GM23338 (cell line): ENCODE measurements at regions not wholly inside any gene's neighbourhood (a gene's known extent, or its start where the extent isn't known, plus 50 kb on each side); places are given as distances from the start of the nearest gene placed in this dataset.
A peak's percentile ranks its signal among the peaks of the same experiment; 100 is the strongest.

ENCODE experiments used
- ATAC-seq: fragments of 200-7000 bp; cut with Tn5 transposase; 3 replicates; pipeline ENCODE4 v1.9.1; 2020
- DNase-seq: peaks from one replicate; pipeline ENCODE4 v3.0.0-alpha.2; 2015; ENCODE audit warnings: low spot score
- H2AFZ ChIP-seq: fragments of 200-600 bp; sonication (generic); 2 replicates; pipeline ENCODE4 v1.8.0; 2016; ENCODE audit warnings: antibody characterized with exemption, mild to moderate bottlenecking, moderate library complexity
- H3F3A ChIP-seq: fragments of 200-600 bp; sonication (generic); replicated peaks from 2 replicates; pipeline ENCODE4 v1.8.0; 2017; ENCODE audit warnings: antibody characterized with exemption, mixed run types, low read depth
- H3K27ac ChIP-seq: fragments of 200-600 bp; sonication (generic); 2 replicates; pipeline ENCODE4 v1.6.1; 2016; ENCODE audit warnings: low read depth
- H3K27me3 ChIP-seq: fragments of 200-600 bp; sonication (generic); 2 replicates; pipeline ENCODE4 v1.8.0; 2016; ENCODE audit warnings: mild to moderate bottlenecking, mixed run types, moderate library complexity; ENCODE audit not compliant: insufficient read depth
- H3K36me3 ChIP-seq: fragments of 200-600 bp; sonication (generic); 2 replicates; pipeline ENCODE4 v1.8.0; 2016; ENCODE audit warnings: mild to moderate bottlenecking; ENCODE audit not compliant: insufficient read depth
- H3K4me1 ChIP-seq: fragments of 200-600 bp; sonication (generic); 2 replicates; pipeline ENCODE4 v1.8.0; 2016; ENCODE audit warnings: mild to moderate bottlenecking, moderate library complexity; ENCODE audit not compliant: insufficient read depth
- H3K4me2 ChIP-seq: fragments of 200-600 bp; sonication (generic); 2 replicates; pipeline ENCODE4 v1.7.1; 2017; ENCODE audit warnings: mixed run types
- H3K4me3 ChIP-seq: fragments of 200-600 bp; sonication (generic); 2 replicates; pipeline ENCODE4 v1.6.1; 2016; ENCODE audit warnings: mixed run types
- H3K79me2 ChIP-seq: fragments of 200-600 bp; sonication (generic); replicated peaks from 2 replicates; pipeline ENCODE4 v1.8.0; 2017; ENCODE audit warnings: mild to moderate bottlenecking; ENCODE audit not compliant: insufficient read depth
- H3K9me2 ChIP-seq: fragments of 200-600 bp; sonication (generic); 2 replicates; pipeline ENCODE4 v1.8.0; 2017; ENCODE audit not compliant: insufficient read depth
- H4K20me1 ChIP-seq: fragments of 200-600 bp; sonication (generic); replicated peaks from 2 replicates; pipeline ENCODE4 v1.8.0; 2017; ENCODE audit warnings: mild to moderate bottlenecking; ENCODE audit not compliant: insufficient read depth
- H3K27ac Mint-ChIP-seq: 2 replicates; pipeline ENCODE4 v1.8.0; 2020; ENCODE audit warnings: inconsistent platforms, mild to moderate bottlenecking, moderate library complexity, mixed read lengths
- H3K27me3 Mint-ChIP-seq: 3 replicates; pipeline ENCODE4 v1.8.0; 2022; ENCODE audit warnings: low read depth, mild to moderate bottlenecking, moderate library complexity, mixed read lengths, inconsistent platforms; ENCODE audit not compliant: insufficient read depth, poor library complexity
- H3K36me3 Mint-ChIP-seq: 3 replicates; pipeline ENCODE4 v1.8.0; 2021; ENCODE audit warnings: low read depth, mild to moderate bottlenecking, inconsistent platforms, moderate library complexity, mixed read lengths
- H3K4me1 Mint-ChIP-seq: 3 replicates; pipeline ENCODE4 v1.8.0; 2020; ENCODE audit warnings: mild to moderate bottlenecking, inconsistent platforms, mixed read lengths
- H3K4me3 Mint-ChIP-seq: 3 replicates; pipeline ENCODE4 v1.8.0; 2021; ENCODE audit warnings: moderate library complexity, mild to moderate bottlenecking, inconsistent platforms, mixed read lengths
- H3K9me3 Mint-ChIP-seq: 3 replicates; pipeline ENCODE4 v1.8.0; 2020; ENCODE audit warnings: moderate library complexity, mild to moderate bottlenecking, inconsistent platforms, mixed read lengths
- ETS1 ChIP-seq: IDR thresholded peaks from 2 replicates; pipeline ENCODE4 v1.6.1; 2016; ENCODE audit warnings: antibody characterized with exemption
- EZH2phosphoT487 ChIP-seq: fragments of 200-600 bp; sonication (generic); IDR thresholded peaks from one replicate; pipeline ENCODE4 v1.8.1; 2018; ENCODE audit warnings: antibody characterized with exemption; ENCODE audit not compliant: unreplicated experiment
- JUNB ChIP-seq: IDR thresholded peaks from one replicate; pipeline ENCODE4 v1.6.1; 2016; ENCODE audit warnings: antibody characterized with exemption; ENCODE audit not compliant: unreplicated experiment
- NANOG ChIP-seq: IDR thresholded peaks from 2 replicates; pipeline ENCODE4 v1.6.1; 2016; ENCODE audit warnings: antibody characterized with exemption, borderline replicate concordance
- ZNF114 ChIP-seq: fragments of 250-450 bp; sonication (Bioruptor Pico); IDR thresholded peaks from 2 replicates; pipeline ENCODE4 v1.5.0; 2020; ENCODE audit warnings: mild to moderate bottlenecking, moderate library complexity
- ZNF331 ChIP-seq: fragments of 250-450 bp; sonication (Bioruptor Pico); IDR thresholded peaks from 2 replicates; pipeline ENCODE4 v1.5.0; 2020; ENCODE audit warnings: low read depth, mild to moderate bottlenecking, moderate library complexity
- ZNF462 ChIP-seq: fragments of 250-450 bp; sonication (Bioruptor Pico); IDR thresholded peaks from 2 replicates; pipeline ENCODE4 v1.5.0; 2020; ENCODE audit warnings: mild to moderate bottlenecking, moderate library complexity

- TF ChIP-seq ZNF462 (CRISPR knock-in tag), result no peak
- no peak for TF ChIP-seq NANOG
- no peak for TF ChIP-seq ZNF331 (CRISPR knock-in tag)
These were observed 198.1 kb upstream of the EXOC2 start (continued) for GRCh38 chr6:890995-891394.

- H3K27me3 Mint-ChIP-seq, result peaks cover 2% of the 10 kb centered on the region
- no peaks in the 10 kb centered on the region for H3F3A ChIP-seq
- H3K27ac Mint-ChIP-seq, result no peak overlapping the region
- H3K4me1 ChIP-seq, result no peaks in the 10 kb centered on the region
- H3K36me3 ChIP-seq, result no peaks in the 10 kb centered on the region
- H3K4me3 ChIP-seq, result no peak overlapping the region
- no peaks in the 10 kb centered on the region for H3K79me2 ChIP-seq
- H3K27ac ChIP-seq, result no peak overlapping the region
- H3K27me3 ChIP-seq, result no peaks in the 10 kb centered on the region
- no peaks in the 10 kb centered on the region for H4K20me1 ChIP-seq
- no peaks in the 10 kb centered on the region; the same call in 1 of the 2 replicates for H3K9me2 ChIP-seq
- no peaks in the 10 kb centered on the region for H3K4me1 Mint-ChIP-seq
- H3K4me2 ChIP-seq, result no peak overlapping the region
- H3K4me3 Mint-ChIP-seq, result no peak overlapping the region
- H2AFZ ChIP-seq, result 0 out of 2 replicates have a peak overlapping the region, but pooled peaks have one; percentile 56
- no peaks in the 10 kb centered on the region; the same call in 2 of the 3 replicates for H3K9me3 Mint-ChIP-seq
- no peak for ATAC-seq
- H3K36me3 Mint-ChIP-seq, result no peaks in the 10 kb centered on the region
- no peak for DNase-seq
- no peak for TF ChIP-seq JUNB
- no peak for TF ChIP-seq ZNF462 (CRISPR knock-in tag)
- no peak for TF ChIP-seq EZH2phosphoT487
- TF ChIP-seq ZNF114, result no peak
- TF ChIP-seq ETS1, result no peak
These were observed 197.3 kb upstream of the EXOC2 start for GRCh38 chr6:890201-890600.
